Osteocyte (in vitro differentiated cells): ENCODE measurements at regions not wholly inside any gene's neighbourhood (a gene's known extent, or its start where the extent isn't known, plus 50 kb on each side); places are given as distances from the start of the nearest gene placed in this dataset.
"Not testable (repeated sequence)": the region's sequence is repeated elsewhere in the genome, so short reads cannot be mapped to it uniquely, and the experiment has no call there.

Source experiments
- DNase-seq: peaks from one replicate; pipeline ENCODE4 v3.0.0; 2021; ENCODE audit warnings: mixed read lengths; ENCODE audit not compliant: unreplicated experiment; ENCODE audit errors: extremely low spot score
- H3K27ac Mint-ChIP-seq: one replicate; pipeline ENCODE4 v1.8.0; 2021; ENCODE audit warnings: mild to moderate bottlenecking, mixed read lengths; ENCODE audit not compliant: unreplicated experiment
- H3K27me3 Mint-ChIP-seq: one replicate; pipeline ENCODE4 v1.8.0; 2021; ENCODE audit warnings: mixed read lengths; ENCODE audit not compliant: unreplicated experiment
- H3K36me3 Mint-ChIP-seq: one replicate; pipeline ENCODE4 v1.8.0; 2021; ENCODE audit warnings: mixed read lengths; ENCODE audit not compliant: unreplicated experiment
- H3K4me1 Mint-ChIP-seq: one replicate; pipeline ENCODE4 v1.8.0; 2021; ENCODE audit warnings: mixed read lengths; ENCODE audit not compliant: unreplicated experiment
- H3K4me3 Mint-ChIP-seq: one replicate; pipeline ENCODE4 v1.8.0; 2021; ENCODE audit warnings: mild to moderate bottlenecking, moderate library complexity, mixed read lengths; ENCODE audit not compliant: unreplicated experiment
- H3K9me3 Mint-ChIP-seq: one replicate; pipeline ENCODE4 v1.8.0; 2021; ENCODE audit warnings: mixed read lengths; ENCODE audit not compliant: unreplicated experiment
- TF ChIP-seq, protein P1 (sequence below): fragments of 200-600 bp; sonication (generic); IDR thresholded peaks from 2 replicates; pipeline ENCODE4 v1.5.0; 2021; ENCODE audit warnings: antibody characterized with exemption, mild to moderate bottlenecking, moderate library complexity

DNA sequence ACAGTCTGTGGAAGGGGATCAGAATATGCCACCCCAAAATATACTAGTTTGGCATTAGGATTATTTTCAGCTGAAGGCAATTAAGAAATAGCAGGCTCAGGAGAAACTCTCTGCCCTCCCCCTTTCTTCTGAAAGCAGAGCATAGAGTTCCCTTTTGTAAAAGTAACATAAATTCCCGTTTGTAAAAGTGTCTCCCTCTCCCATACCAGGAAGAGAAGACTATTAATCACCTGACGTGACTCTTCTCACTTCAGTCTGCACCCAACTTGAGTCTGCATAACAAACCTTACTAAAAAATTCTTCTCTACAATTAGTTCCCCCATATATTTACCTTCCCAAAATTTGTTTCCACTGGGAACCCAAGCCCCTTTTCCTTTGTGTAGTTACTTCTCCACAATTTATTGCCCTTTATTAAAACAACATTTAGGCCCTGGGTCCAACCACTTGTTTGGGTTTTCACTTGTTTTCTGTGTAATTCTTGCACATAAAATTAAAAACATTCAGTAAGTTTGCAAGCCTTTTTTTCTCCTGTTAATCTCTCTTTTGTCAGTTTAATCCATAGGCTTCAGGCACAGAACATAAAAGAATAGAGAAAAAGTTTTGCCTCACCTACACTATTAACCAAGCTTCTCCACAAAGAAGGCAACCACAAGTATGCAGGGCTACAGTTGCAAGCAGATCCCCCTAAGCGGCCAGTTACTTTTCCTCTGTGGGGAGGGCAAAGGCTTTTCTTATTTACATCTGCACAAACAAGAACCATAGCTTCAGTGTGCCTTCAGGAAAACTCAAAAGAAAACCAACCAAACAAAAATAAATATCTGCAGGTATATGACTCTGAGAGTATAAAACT, 73.8 kb upstream of the EPCAM start:
- DNase-seq: no peak
- H3K9me3 Mint-ChIP-seq: no peaks in the 10 kb centered on the region
- H3K4me3 Mint-ChIP-seq: no peak overlapping the region
- H3K27ac Mint-ChIP-seq: no peak overlapping the region
- peaks cover 21% of the 10 kb centered on the region for H3K4me1 Mint-ChIP-seq
- H3K27me3 Mint-ChIP-seq: no peaks in the 10 kb centered on the region
- TF ChIP-seq, protein P1, sequence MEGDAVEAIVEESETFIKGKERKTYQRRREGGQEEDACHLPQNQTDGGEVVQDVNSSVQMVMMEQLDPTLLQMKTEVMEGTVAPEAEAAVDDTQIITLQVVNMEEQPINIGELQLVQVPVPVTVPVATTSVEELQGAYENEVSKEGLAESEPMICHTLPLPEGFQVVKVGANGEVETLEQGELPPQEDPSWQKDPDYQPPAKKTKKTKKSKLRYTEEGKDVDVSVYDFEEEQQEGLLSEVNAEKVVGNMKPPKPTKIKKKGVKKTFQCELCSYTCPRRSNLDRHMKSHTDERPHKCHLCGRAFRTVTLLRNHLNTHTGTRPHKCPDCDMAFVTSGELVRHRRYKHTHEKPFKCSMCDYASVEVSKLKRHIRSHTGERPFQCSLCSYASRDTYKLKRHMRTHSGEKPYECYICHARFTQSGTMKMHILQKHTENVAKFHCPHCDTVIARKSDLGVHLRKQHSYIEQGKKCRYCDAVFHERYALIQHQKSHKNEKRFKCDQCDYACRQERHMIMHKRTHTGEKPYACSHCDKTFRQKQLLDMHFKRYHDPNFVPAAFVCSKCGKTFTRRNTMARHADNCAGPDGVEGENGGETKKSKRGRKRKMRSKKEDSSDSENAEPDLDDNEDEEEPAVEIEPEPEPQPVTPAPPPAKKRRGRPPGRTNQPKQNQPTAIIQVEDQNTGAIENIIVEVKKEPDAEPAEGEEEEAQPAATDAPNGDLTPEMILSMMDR: no peak
- no peaks in the 10 kb centered on the region for H3K36me3 Mint-ChIP-seq

DNA sequence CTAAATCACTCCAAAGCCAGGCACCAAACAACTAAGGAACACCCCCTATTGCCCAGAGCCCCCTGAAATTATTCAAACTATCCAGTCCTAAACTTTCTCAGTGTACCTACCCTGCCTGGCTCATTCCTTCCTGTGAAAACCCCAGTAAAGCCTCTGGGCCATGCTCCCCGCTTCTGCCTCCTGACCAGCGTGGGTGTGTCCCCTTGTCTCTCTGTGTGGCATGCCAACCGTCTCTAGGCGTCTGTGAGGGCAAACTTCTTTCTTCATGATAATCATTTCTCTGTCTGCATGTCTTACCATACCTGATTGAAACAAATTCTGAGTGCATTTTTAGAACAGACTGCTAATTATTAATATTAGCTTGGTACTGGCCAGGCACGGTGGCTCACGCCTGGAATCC, 75.1 kb upstream of the EPCAM start:
- TF ChIP-seq, protein P1: no peak
- Mint-ChIP-seq H3K36me3 (no peaks in the 10 kb centered on the region), H3K4me3 (no peak overlapping the region), H3K9me3 (no peaks in the 10 kb centered on the region), H3K27me3 (no peaks in the 10 kb centered on the region), H3K27ac (no peak overlapping the region), H3K4me1 (peaks cover 29% of the 10 kb centered on the region)
- DNase-seq: no peak

DNA sequence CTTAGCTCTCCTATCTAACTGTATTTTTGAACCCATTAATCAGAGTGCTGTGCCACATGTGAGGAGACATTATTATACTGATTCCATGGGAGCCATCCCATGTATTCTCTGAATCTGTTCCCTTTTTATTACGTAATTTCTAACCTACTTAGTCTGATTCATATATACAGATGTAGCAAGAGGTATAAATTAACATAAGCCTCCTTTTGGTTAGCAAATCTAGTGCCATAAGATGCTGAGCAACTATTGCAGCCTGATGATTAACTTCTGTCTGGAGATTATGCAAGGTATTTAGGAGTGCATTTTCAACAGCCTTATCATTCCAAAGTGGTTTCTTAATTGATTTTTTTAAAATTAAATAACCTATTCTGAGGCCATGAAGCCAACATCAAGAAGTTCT, 80.2 kb upstream of the EPCAM start:
- no peak overlapping the region for H3K4me3 Mint-ChIP-seq
- peak overlapping the region; percentile 52 for H3K27ac Mint-ChIP-seq
- TF ChIP-seq, protein P1: no peak
- DNase-seq: no peak
- H3K36me3 Mint-ChIP-seq: no peaks in the 10 kb centered on the region
- H3K9me3 Mint-ChIP-seq: no peaks in the 10 kb centered on the region
- no peaks in the 10 kb centered on the region for H3K27me3 Mint-ChIP-seq
- peaks cover 30% of the 10 kb centered on the region for H3K4me1 Mint-ChIP-seq

DNA sequence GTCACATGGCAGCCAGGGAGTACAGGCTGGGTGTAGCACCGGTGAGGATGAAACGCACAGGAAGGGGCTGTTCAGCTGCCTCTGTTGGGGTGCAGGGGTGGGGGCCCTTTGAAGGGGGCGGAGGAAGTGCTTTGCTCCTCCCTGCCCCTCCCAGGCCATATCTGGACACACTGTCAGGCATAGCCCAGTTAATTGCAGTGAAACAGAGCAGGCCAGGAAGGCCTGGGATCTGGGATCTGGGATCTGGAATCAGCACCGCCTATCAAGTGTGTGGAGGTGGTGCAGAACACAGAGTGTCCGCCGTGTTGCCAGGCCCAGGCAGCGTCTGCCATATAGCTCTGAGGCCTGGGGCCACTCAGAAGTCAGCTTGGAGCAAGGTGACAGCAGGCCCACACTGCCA, 85.5 kb upstream of the EPCAM start:
- no peak for DNase-seq
- TF ChIP-seq, protein P1: no peak
- Mint-ChIP-seq H3K36me3 (no peaks in the 10 kb centered on the region), H3K4me1 (peaks cover 14% of the 10 kb centered on the region), H3K9me3 (no peaks in the 10 kb centered on the region), H3K27ac (no peak overlapping the region), H3K4me3 (no peak overlapping the region), H3K27me3 (no peaks in the 10 kb centered on the region)

DNA sequence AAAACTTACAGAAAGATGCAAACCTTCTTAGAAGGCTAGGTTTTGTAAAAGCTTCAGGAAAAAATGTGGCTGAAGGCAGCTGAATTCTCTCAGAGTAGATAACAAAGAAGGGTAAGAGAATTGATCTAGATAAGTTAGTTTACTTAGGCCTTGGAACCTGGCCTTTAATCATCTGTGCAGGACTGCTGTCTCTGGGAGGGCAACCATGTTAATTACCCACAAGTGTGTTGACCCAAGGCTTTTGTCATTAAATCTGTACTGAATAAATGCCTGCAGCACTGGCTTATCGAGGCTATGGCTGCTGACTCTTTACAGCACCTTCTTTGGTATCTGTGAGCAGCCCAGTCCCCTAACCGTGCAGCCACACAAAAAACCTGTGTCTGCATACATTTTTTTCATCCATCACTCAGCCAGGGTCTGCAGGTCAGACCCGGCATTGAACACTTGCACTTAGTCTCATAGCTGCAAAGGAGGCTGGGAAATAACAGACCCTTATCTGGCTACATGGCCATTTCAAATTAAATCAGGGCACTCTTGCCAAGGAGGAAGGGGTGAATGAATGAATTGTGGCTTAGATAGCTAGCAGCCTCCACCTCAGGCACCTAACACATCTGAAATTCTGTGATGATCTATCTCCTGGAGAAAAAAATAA, 86.4 kb upstream of the EPCAM start:
- Mint-ChIP-seq H3K4me1 (peaks cover 10% of the 10 kb centered on the region), H3K36me3 (no peaks in the 10 kb centered on the region), H3K4me3 (no peak overlapping the region), H3K27me3 (no peaks in the 10 kb centered on the region), H3K27ac (no peak overlapping the region), H3K9me3 (no peaks in the 10 kb centered on the region)
- TF ChIP-seq, protein P1: no peak
- DNase-seq: no peak

DNA sequence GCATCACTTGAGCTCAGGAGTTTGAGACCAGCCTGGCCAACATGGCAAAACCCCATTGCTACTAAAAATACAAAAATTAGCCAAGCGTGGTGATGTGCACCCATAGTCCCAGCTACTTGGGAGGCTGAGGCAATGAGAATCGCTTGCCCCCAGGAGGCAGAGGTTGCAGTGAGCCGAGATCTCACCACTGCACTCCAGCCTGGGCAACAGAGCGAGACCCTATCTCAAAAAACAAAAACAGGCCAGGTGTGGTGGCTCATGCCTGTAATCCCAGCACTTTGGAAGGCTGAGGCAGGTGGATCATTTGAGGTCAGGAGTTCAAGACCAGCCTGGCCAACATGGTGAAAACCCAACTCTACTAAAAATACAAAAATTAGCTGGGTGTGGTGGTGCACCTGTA, 89.6 kb upstream of the EPCAM start:
- not testable (repeated sequence) for H3K4me3 Mint-ChIP-seq, DNase-seq, H3K27ac Mint-ChIP-seq, H3K4me1 Mint-ChIP-seq, H3K36me3 Mint-ChIP-seq, H3K27me3 Mint-ChIP-seq, H3K9me3 Mint-ChIP-seq
